Smooth muscle cell (in vitro differentiated cells): ENCODE measurements at regions not wholly inside any gene's neighbourhood (a gene's known extent, or its start where the extent isn't known, plus 50 kb on each side); places are given as distances from the start of the nearest gene placed in this dataset.

ENCODE experiments used
- DNase-seq: peaks from one replicate; lab custom pipeline; 2025; ENCODE audit not compliant: unreplicated experiment; lab: John Stamatoyannopoulos, UW
- H2AFZ ChIP-seq: fragments of 200-600 bp; sonication (generic); 2 replicates; pipeline ENCODE4 v1.6.0; 2016; ENCODE audit warnings: antibody characterized with exemption, low read depth, mild to moderate bottlenecking
- H3F3A ChIP-seq: fragments of 200-600 bp; sonication (generic); 2 replicates; pipeline ENCODE4 v1.6.0; 2017; ENCODE audit warnings: antibody characterized with exemption, low read depth
- H3K27ac ChIP-seq: fragments of 200-600 bp; sonication (generic); 2 replicates; pipeline ENCODE4 v1.5.1; 2016; ENCODE audit warnings: low read depth, mild to moderate bottlenecking
- H3K27me3 ChIP-seq: fragments of 200-600 bp; sonication (generic); 2 replicates; pipeline ENCODE4 v1.6.1; 2016; ENCODE audit warnings: low read depth, mild to moderate bottlenecking
- H3K36me3 ChIP-seq: fragments of 200-600 bp; sonication (generic); 2 replicates; pipeline ENCODE4 v1.5.1; 2016; ENCODE audit warnings: low read depth
- H3K4me1 ChIP-seq: fragments of 200-600 bp; sonication (generic); 2 replicates; pipeline ENCODE4 v1.5.1; 2016; ENCODE audit warnings: low read depth
- H3K4me2 ChIP-seq: fragments of 200-600 bp; sonication (generic); 2 replicates; pipeline ENCODE4 v1.6.0; 2016; ENCODE audit warnings: mild to moderate bottlenecking
- H3K4me3 ChIP-seq: fragments of 200-600 bp; sonication (generic); 2 replicates; pipeline ENCODE4 v1.5.1; 2016; ENCODE audit warnings: mild to moderate bottlenecking
- H3K79me2 ChIP-seq: fragments of 200-600 bp; sonication (generic); 2 replicates; pipeline ENCODE4 v1.6.0; 2016; ENCODE audit warnings: low read depth, mild to moderate bottlenecking
- H3K9ac ChIP-seq: fragments of 200-600 bp; sonication (generic); 2 replicates; pipeline ENCODE4 v1.6.0; 2016; ENCODE audit warnings: low read depth
- H3K9me3 ChIP-seq: fragments of 200-600 bp; sonication (generic); replicated peaks from 2 replicates; pipeline ENCODE4 v1.5.1; 2016; ENCODE audit warnings: low read depth
- H4K20me1 ChIP-seq: fragments of 200-600 bp; sonication (generic); 2 replicates; pipeline ENCODE4 v1.6.0; 2016; ENCODE audit warnings: low read depth
- CTCF ChIP-seq: fragments of 200-600 bp; sonication (generic); IDR thresholded peaks from 2 replicates; pipeline ENCODE4 v1.5.1; 2017; ENCODE audit warnings: borderline replicate concordance, mild to moderate bottlenecking, antibody characterized with exemption; ENCODE audit not compliant: insufficient read depth, poor library complexity, severe bottlenecking
- WGBS: methylation state at CpG from one replicate; pipeline ENCODE4 v1.1.7; 2016; ENCODE audit warnings: low lambda C conversion rate; 5-methylcytosine and 5-hydroxymethylcytosine counted together

GRCh38 chr14:49008363-49008762 is 577.8 kb downstream of the RPS29 start:
- Histone ChIP-seq H4K20me1 (no peaks in the 10 kb centered on the region), H3K9me3 (no peaks in the 10 kb centered on the region), H3K36me3 (no peaks in the 10 kb centered on the region), H3K27ac (peak overlapping the region; percentile 30), H3F3A (peaks cover 3% of the 10 kb centered on the region), H3K79me2 (no peaks in the 10 kb centered on the region), H3K9ac (no peak overlapping the region), H3K4me2 (peak overlapping the region; percentile 60), H3K27me3 (no peaks in the 10 kb centered on the region), H3K4me1 (no peaks in the 10 kb centered on the region), H2AFZ (no peak overlapping the region), H3K4me3 (no peak overlapping the region)
- TF ChIP-seq CTCF: no peak
- 33% methylated on average over 3 of the region's 3 CpGs for WGBS
- no peak for DNase-seq

GRCh38 chr14:48991141-48991540 is 595.0 kb downstream of the RPS29 start:
- no peak for DNase-seq
- no peaks in the 10 kb centered on the region for H3K9me3 ChIP-seq
- no peaks in the 10 kb centered on the region for H3K4me1 ChIP-seq
- no peaks in the 10 kb centered on the region for H3K79me2 ChIP-seq
- 86% methylated on average over 4 of the region's 4 CpGs for WGBS
- H3F3A ChIP-seq: no peaks in the 10 kb centered on the region
- no peaks in the 10 kb centered on the region for H3K36me3 ChIP-seq
- H3K9ac ChIP-seq: no peak overlapping the region
- H2AFZ ChIP-seq: no peak overlapping the region
- no peak overlapping the region for H3K4me2 ChIP-seq
- TF ChIP-seq CTCF: no peak
- H3K27me3 ChIP-seq: no peaks in the 10 kb centered on the region
- H4K20me1 ChIP-seq: no peaks in the 10 kb centered on the region
- no peak overlapping the region for H3K27ac ChIP-seq
- no peak overlapping the region for H3K4me3 ChIP-seq

- Histone ChIP-seq H3K27ac (no peak overlapping the region), H2AFZ (no peak overlapping the region), H3F3A (no peaks in the 10 kb centered on the region), H3K4me1 (no peaks in the 10 kb centered on the region), H3K27me3 (no peaks in the 10 kb centered on the region), H3K9ac (no peak overlapping the region), H3K4me2 (no peak overlapping the region), H3K36me3 (no peaks in the 10 kb centered on the region), H3K4me3 (no peak overlapping the region), H3K9me3 (no peaks in the 10 kb centered on the region), H4K20me1 (no peaks in the 10 kb centered on the region), H3K79me2 (no peaks in the 10 kb centered on the region)
- TF ChIP-seq CTCF: no peak
- DNase-seq: no peak
- WGBS: 61% methylated on average over 6 of the region's 6 CpGs
These were observed 602.8 kb downstream of the RPS29 start for GRCh38 chr14:48983351-48983888.

- 81% methylated on average over 1 of the region's 1 CpG for WGBS
- no peak for DNase-seq
- Histone ChIP-seq H2AFZ (no peak overlapping the region), H3F3A (peaks cover 25% of the 10 kb centered on the region), H3K36me3 (no peaks in the 10 kb centered on the region), H3K9me3 (no peaks in the 10 kb centered on the region), H3K9ac (no peak overlapping the region), H3K27me3 (no peaks in the 10 kb centered on the region), H3K27ac (peak overlapping the region; percentile 89), H3K4me3 (no peak overlapping the region), H4K20me1 (no peaks in the 10 kb centered on the region), H3K4me1 (peaks cover 36% of the 10 kb centered on the region), H3K79me2 (no peaks in the 10 kb centered on the region), H3K4me2 (no peak overlapping the region)
- no peak for TF ChIP-seq CTCF
These were observed 611.2 kb downstream of the RPS29 start for GRCh38 chr14:48974994-48975393.
